Muscle layer of duodenum (tissue), 2 donors: ENCODE measurements at regions not wholly inside any gene's neighbourhood (a gene's known extent, or its start where the extent isn't known, plus 50 kb on each side); places are given as distances from the start of the nearest gene placed in this dataset.
"Not testable (repeated sequence)": the region's sequence is repeated elsewhere in the genome, so short reads cannot be mapped to it uniquely, and the experiment has no call there.

Experiments
- H3K27ac ChIP-seq: one replicate; pipeline ENCODE4 v1.7.0; 2013; ENCODE audit warnings: mild to moderate bottlenecking, low read length
- H3K27me3 ChIP-seq: one replicate; pipeline ENCODE4 v1.7.0; 2013; ENCODE audit warnings: low read depth, mild to moderate bottlenecking, control low read depth, low read length
- H3K36me3 ChIP-seq, 2 donors: one replicate each; pipeline ENCODE4 v1.7.0; 2013; ENCODE audit warnings: low read length in 2 of 2, control low read depth in 1 of 2, mild to moderate bottlenecking in 1 of 2; ENCODE audit not compliant: insufficient read depth in 2 of 2, control insufficient read depth in 1 of 2
- H3K4me1 ChIP-seq, 2 donors: one replicate each; pipeline ENCODE4 v1.7.0; 2013; ENCODE audit warnings: low read length in 2 of 2, mild to moderate bottlenecking in 2 of 2, control low read depth in 1 of 2, moderate library complexity in 1 of 2; ENCODE audit not compliant: insufficient read depth in 2 of 2, control insufficient read depth in 1 of 2
- H3K4me3 ChIP-seq, 2 donors: one replicate each; pipeline ENCODE4 v1.7.0; 2013; ENCODE audit warnings: low read length in 2 of 2, low read depth in 1 of 2, mild to moderate bottlenecking in 1 of 2
- H3K9me3 ChIP-seq, 2 donors: one replicate each; pipeline ENCODE4 v1.7.0; 2013; ENCODE audit warnings: low read length in 2 of 2, control low read depth in 1 of 2, mild to moderate bottlenecking in 1 of 2; ENCODE audit not compliant: control insufficient read depth in 1 of 2
- donor health status: healthy.

- no peaks in the 10 kb centered on the region for H3K36me3 ChIP-seq
Observed at GRCh38 chr13:88217883-88218282, 546.7 kb downstream of the SLITRK5 start.

GRCh38 chr13:88223958-88224357, 552.8 kb downstream of the SLITRK5 start:
- H3K9me3 ChIP-seq, result no peaks in the 10 kb centered on the region
- H3K27me3 ChIP-seq, result no peaks in the 10 kb centered on the region
- H3K36me3 ChIP-seq, result no peaks in the 10 kb centered on the region
- no peak overlapping the region for H3K4me3 ChIP-seq
- H3K27ac ChIP-seq, result no peak overlapping the region
- H3K4me1 ChIP-seq, result no peaks in the 10 kb centered on the region

More at GRCh38 chr13:88217883-88218282, 546.7 kb downstream of the SLITRK5 start:
- no peaks in the 10 kb centered on the region for H3K9me3 ChIP-seq
- H3K27ac ChIP-seq, result no peak overlapping the region
- H3K4me1 ChIP-seq, result no peaks in the 10 kb centered on the region
- no peak overlapping the region for H3K4me3 ChIP-seq
- H3K27me3 ChIP-seq, result no peaks in the 10 kb centered on the region

GRCh38 chr13:88235441-88235840, 564.3 kb downstream of the SLITRK5 start:
- peaks cover 0 to 2% of the 10 kb centered on the region in 2 donors for H3K9me3 ChIP-seq
- H3K4me3 ChIP-seq, result no peak overlapping the region
- no peaks in the 10 kb centered on the region for H3K36me3 ChIP-seq
- H3K27me3 ChIP-seq, result no peaks in the 10 kb centered on the region
- no peaks in the 10 kb centered on the region for H3K4me1 ChIP-seq
- no peak overlapping the region for H3K27ac ChIP-seq

GRCh38 chr13:88246239-88246638, 575.1 kb downstream of the SLITRK5 start:
- Histone ChIP-seq H3K4me1 (no peaks in the 10 kb centered on the region), H3K27me3 (no peaks in the 10 kb centered on the region), H3K36me3 (no peaks in the 10 kb centered on the region), H3K27ac (no peak overlapping the region), H3K9me3 (no peaks in the 10 kb centered on the region), H3K4me3 (no peak overlapping the region)

- no peaks in the 10 kb centered on the region for H3K27me3 ChIP-seq
- no peaks in the 10 kb centered on the region for H3K9me3 ChIP-seq
- no peak overlapping the region for H3K4me3 ChIP-seq
- H3K4me1 ChIP-seq, result no peaks in the 10 kb centered on the region
- H3K27ac ChIP-seq, result no peak overlapping the region
- H3K36me3 ChIP-seq, result no peaks in the 10 kb centered on the region
Observed at GRCh38 chr13:88248393-88248792, 577.2 kb downstream of the SLITRK5 start.

- no peaks in the 10 kb centered on the region for H3K9me3 ChIP-seq
- no peak overlapping the region for H3K4me3 ChIP-seq
- H3K27me3 ChIP-seq, result no peaks in the 10 kb centered on the region
- no peaks in the 10 kb centered on the region for H3K4me1 ChIP-seq
- H3K27ac ChIP-seq, result no peak overlapping the region
- no peaks in the 10 kb centered on the region for H3K36me3 ChIP-seq
Observed at GRCh38 chr13:88257706-88258105, 586.5 kb downstream of the SLITRK5 start.

- no peak overlapping the region for H3K4me3 ChIP-seq
- H3K36me3 ChIP-seq, result no peaks in the 10 kb centered on the region
- no peaks in the 10 kb centered on the region for H3K9me3 ChIP-seq
- no peak overlapping the region for H3K27ac ChIP-seq
- H3K27me3 ChIP-seq, result no peaks in the 10 kb centered on the region
- no peaks in the 10 kb centered on the region for H3K4me1 ChIP-seq
Observed at GRCh38 chr13:88263808-88264207, 592.6 kb downstream of the SLITRK5 start.

GRCh38 chr13:88281841-88282240, 610.7 kb downstream of the SLITRK5 start:
- Histone ChIP-seq H3K27me3 (no peaks in the 10 kb centered on the region), H3K4me3 (no peak overlapping the region), H3K36me3 (no peaks in the 10 kb centered on the region), H3K9me3 (peaks cover 0 to 8% of the 10 kb centered on the region in 2 donors), H3K4me1 (no peaks in the 10 kb centered on the region), H3K27ac (no peak overlapping the region)

GRCh38 chr13:88285329-88285728, 614.2 kb downstream of the SLITRK5 start:
- Histone ChIP-seq H3K9me3 (peaks cover 0 to 8% of the 10 kb centered on the region in 2 donors), H3K27ac (no peak overlapping the region), H3K36me3 (no peaks in the 10 kb centered on the region), H3K27me3 (no peaks in the 10 kb centered on the region), H3K4me3 (no peak overlapping the region), H3K4me1 (no peaks in the 10 kb centered on the region)

- no peaks in the 10 kb centered on the region for H3K4me1 ChIP-seq
- H3K36me3 ChIP-seq, result no peaks in the 10 kb centered on the region
- no peaks in the 10 kb centered on the region for H3K27me3 ChIP-seq
- peaks cover 0 to 8% of the 10 kb centered on the region in 2 donors for H3K9me3 ChIP-seq
- no peak overlapping the region for H3K4me3 ChIP-seq
- no peak overlapping the region for H3K27ac ChIP-seq
Observed at GRCh38 chr13:88288326-88288725, 617.2 kb downstream of the SLITRK5 start.

GRCh38 chr13:88291731-88292130, 620.6 kb downstream of the SLITRK5 start:
- not testable (repeated sequence) for H3K36me3 ChIP-seq, H3K4me3 ChIP-seq, H3K9me3 ChIP-seq, H3K27ac ChIP-seq, H3K4me1 ChIP-seq, H3K27me3 ChIP-seq

- Histone ChIP-seq H3K9me3 (no peaks in the 10 kb centered on the region), H3K4me1 (no peaks in the 10 kb centered on the region), H3K36me3 (no peaks in the 10 kb centered on the region), H3K4me3 (no peak overlapping the region), H3K27me3 (no peaks in the 10 kb centered on the region), H3K27ac (no peak overlapping the region)
Observed at GRCh38 chr13:88294368-88294767, 623.2 kb downstream of the SLITRK5 start.
